AG10803 (cell line): ENCODE measurements at regions not wholly inside any gene's neighbourhood (a gene's known extent, or its start where the extent isn't known, plus 50 kb on each side); places are given as distances from the start of the nearest gene placed in this dataset.

Experiments
- DNase-seq: peaks from one replicate; pipeline ENCODE4 v3.0.0; 2010; ENCODE audit warnings: low read depth
- H3K4me3 ChIP-seq: 2 replicates; pipeline ENCODE4 v1.5.1; 2011; ENCODE audit warnings: mild to moderate bottlenecking, low read length, control low read depth
- TF ChIP-seq, protein P1 (sequence below): conservative IDR thresholded peaks from 2 replicates; pipeline ENCODE4 v1.5.1; 2011; ENCODE audit warnings: mild to moderate bottlenecking, low read length, control low read depth, inconsistent platforms

DNA sequence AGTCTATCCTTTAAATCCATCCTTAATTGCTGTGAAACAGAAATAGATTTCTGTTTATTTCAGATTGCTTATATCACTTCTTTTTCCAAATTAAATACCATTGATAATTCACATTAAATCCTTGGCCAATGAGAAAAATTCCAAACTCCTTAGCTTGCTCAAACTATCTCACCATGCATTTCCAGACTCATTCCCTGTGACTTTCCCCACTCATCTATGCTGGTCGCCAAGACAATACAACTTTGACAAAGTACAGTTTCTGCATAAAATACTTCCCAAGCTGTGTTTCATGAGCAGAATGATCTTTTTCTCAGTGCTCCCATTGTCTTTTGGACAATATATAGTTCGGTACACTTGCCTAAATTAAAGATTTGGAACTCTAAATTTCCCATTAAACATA, 575.6 kb downstream of the CPS1 start:
- DNase-seq: no peak
- TF ChIP-seq, protein P1, sequence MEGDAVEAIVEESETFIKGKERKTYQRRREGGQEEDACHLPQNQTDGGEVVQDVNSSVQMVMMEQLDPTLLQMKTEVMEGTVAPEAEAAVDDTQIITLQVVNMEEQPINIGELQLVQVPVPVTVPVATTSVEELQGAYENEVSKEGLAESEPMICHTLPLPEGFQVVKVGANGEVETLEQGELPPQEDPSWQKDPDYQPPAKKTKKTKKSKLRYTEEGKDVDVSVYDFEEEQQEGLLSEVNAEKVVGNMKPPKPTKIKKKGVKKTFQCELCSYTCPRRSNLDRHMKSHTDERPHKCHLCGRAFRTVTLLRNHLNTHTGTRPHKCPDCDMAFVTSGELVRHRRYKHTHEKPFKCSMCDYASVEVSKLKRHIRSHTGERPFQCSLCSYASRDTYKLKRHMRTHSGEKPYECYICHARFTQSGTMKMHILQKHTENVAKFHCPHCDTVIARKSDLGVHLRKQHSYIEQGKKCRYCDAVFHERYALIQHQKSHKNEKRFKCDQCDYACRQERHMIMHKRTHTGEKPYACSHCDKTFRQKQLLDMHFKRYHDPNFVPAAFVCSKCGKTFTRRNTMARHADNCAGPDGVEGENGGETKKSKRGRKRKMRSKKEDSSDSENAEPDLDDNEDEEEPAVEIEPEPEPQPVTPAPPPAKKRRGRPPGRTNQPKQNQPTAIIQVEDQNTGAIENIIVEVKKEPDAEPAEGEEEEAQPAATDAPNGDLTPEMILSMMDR: no peak
- no peak overlapping the region for H3K4me3 ChIP-seq

DNA sequence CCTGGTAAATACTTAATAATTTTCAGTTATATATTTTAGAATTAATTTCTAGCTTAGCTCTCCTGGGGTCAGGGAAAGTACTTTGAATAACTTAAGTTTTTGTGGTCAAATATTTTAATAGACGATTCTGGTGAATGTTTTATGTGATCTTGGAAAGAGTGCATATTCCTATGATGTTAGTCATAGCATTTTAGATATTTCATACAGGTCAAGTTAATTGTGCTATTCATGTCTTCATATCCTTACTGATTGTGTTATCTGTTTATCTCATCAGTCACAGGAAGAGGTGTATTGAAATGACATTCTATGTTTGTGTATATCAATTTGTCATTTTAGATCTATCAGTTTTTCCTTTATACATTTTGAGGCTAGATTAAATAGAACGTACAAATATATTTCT, 576.2 kb downstream of the CPS1 start:
- DNase-seq: no peak
- TF ChIP-seq, protein P1: no peak
- H3K4me3 ChIP-seq: no peak overlapping the region

DNA sequence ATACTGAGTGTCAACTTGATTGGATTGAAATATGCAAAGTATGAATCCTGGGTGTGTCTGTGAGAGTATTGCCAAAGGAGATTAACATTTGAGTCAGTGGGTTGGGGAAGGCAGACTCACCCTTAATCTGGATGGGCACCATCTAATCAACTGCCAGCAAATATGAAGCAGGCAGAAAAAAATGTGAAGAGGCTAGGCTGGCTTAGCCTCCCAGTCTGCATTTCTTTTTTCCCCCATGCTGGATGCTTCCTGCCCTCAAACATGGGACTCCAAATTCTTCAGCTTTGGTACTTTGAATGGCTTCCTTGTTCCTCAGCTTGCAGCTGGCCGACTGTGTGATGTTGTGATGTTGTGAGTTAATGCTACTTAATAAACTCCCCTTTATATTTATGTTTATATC, 577.4 kb downstream of the CPS1 start:
- TF ChIP-seq, protein P1: no peak
- DNase-seq: no peak
- H3K4me3 ChIP-seq: no peak overlapping the region

DNA sequence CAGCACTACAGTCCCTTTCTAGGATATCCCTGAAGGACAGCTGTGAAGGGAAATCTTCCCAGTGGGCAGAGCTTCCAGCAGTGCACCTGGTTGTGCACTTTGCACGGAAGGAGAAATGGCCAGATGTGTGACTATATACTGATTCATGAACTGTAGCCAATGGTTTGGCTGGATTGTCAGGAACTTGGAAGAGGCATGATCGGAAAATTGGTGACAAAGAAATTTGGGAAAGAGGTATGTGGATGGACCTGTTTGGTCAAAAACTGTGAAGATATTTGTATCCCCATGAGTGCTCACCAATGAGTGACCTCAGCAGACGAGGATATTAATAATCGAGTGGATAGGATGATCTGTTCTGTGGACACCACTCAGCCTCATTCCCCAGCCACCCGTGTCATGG, 582.2 kb downstream of the CPS1 start:
- TF ChIP-seq, protein P1: no peak
- H3K4me3 ChIP-seq: no peak overlapping the region
- DNase-seq: no peak

DNA sequence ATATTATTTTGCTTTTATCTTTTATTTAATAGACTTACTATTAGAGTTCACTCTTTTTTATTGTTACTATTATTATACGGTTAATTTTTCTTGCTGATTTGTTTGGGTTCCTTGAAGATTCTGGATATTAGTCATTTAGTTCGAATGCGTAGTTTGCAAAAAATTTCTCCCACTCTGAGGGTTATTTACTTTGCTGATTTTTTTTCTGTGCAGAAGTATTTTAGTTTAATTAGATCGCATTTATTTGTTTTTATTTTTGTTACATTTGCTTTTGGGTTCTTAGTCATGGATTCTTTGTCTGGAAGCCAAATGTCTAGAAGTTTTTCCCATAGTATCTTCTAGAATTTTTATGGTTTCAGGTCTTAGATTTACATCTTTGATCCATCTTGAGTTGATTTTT, 585.2 kb downstream of the CPS1 start:
- DNase-seq: no peak
- TF ChIP-seq, protein P1: no peak
- H3K4me3 ChIP-seq: no peak overlapping the region

DNA sequence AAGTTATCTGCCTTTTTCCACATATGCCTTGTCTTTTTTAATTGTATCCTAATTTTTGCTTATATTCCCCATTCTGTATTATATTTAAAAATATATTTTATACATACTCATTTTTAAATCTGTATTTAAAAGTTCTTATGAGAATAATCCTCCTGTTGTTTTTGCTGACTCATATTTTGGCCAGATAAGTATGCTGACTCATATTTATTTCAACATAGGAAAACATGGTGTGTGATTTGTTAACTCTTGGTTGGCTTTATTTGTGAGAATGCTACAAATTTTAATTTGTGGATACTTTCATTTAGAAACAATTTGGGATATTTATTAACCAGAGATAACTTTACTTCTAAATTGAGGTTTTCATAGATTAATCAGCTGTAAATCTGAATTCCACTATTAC, 587.7 kb downstream of the CPS1 start:
- peak; percentile 11 for DNase-seq
- H3K4me3 ChIP-seq: no peak overlapping the region
- TF ChIP-seq, protein P1: no peak

DNA sequence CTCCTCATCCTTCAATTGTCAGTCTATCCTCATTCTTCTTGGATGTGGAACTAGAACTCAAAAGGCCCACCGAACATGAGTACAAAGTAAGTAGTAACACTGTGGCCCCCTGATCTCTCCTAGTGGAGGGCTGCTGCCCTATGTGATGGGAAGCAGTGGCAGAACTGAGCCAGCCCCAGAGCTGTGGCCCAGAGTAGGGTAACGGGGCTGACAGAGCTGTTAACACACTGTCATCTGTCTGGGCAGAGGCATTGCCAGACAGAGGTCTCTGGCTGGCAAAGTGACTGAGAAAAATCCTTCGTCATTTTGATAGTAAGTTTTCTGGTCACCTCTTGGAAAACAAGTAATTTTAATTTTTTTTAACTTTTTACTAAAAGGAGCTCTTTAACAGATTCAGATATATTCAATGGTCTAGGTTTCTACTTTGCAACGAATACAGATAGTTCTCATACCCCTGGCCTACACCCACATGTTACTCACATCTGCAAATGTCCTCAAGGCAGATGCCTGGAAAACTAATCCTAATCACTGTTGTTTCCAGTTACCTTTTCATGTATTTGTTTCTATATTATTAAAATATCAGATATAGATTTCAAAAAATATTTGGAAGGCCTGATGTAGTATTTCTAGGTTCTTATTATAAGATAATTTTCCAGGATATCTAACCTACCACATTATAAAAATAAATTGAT, 588.7 kb downstream of the CPS1 start:
- DNase-seq: no peak
- TF ChIP-seq, protein P1: no peak
- H3K4me3 ChIP-seq: no peak overlapping the region
